BLaER1 treated with 17β-estradiol and CSF1 and Interleukin-3, amounts not matched to agents 10 nM and 100 nM (cell line): ENCODE measurements at regions not wholly inside any gene's neighbourhood (a gene's known extent, or its start where the extent isn't known, plus 50 kb on each side); places are given as distances from the start of the nearest gene placed in this dataset.
A peak's percentile ranks its signal among the peaks of the same experiment; 100 is the strongest.

Experiments used
- H3K27ac ChIP-seq, 11 experiments: shearing (Covaris generic); formaldehyde crosslinking; 2 replicates each; pipeline ENCODE4 v1.8.1; 2022
- H3K27me3 ChIP-seq, 11 experiments: shearing (Covaris generic); formaldehyde crosslinking; 2 replicates each; pipeline ENCODE4 v1.8.1; 2022
- H3K36me3 ChIP-seq, 11 experiments: shearing (Covaris generic); formaldehyde crosslinking; 2 replicates each; pipeline ENCODE4 v1.8.1; 2022
- H3K4me1 ChIP-seq, 10 experiments: shearing (Covaris generic); formaldehyde crosslinking; 2 replicates each; pipeline ENCODE4 v1.8.1; 2022
- H3K4me2 ChIP-seq, 11 experiments: shearing (Covaris generic); formaldehyde crosslinking; 2 replicates each; pipeline ENCODE4 v1.8.1; 2022
- H3K4me3 ChIP-seq, 10 experiments: shearing (Covaris generic); formaldehyde crosslinking; 2 replicates each; pipeline ENCODE4 v1.8.1; 2022
- H3K9ac ChIP-seq, 11 experiments: shearing (Covaris generic); formaldehyde crosslinking; 2 replicates each; pipeline ENCODE4 v1.8.1; 2022
- H3K9me3 ChIP-seq, 11 experiments: shearing (Covaris generic); formaldehyde crosslinking; replicated peaks in 1 of 11; 2 replicates each; pipeline ENCODE4 v1.8.1; 2022
- H4K20me1 ChIP-seq, 11 experiments: shearing (Covaris generic); formaldehyde crosslinking; 2 replicates each; pipeline ENCODE4 v1.8.1; 2022
- Cebpa-rat ChIP-seq, 11 experiments: shearing (Covaris generic); IDR thresholded peaks; 2 replicates each; pipeline ENCODE4 v1.8.1; 2022

DNA sequence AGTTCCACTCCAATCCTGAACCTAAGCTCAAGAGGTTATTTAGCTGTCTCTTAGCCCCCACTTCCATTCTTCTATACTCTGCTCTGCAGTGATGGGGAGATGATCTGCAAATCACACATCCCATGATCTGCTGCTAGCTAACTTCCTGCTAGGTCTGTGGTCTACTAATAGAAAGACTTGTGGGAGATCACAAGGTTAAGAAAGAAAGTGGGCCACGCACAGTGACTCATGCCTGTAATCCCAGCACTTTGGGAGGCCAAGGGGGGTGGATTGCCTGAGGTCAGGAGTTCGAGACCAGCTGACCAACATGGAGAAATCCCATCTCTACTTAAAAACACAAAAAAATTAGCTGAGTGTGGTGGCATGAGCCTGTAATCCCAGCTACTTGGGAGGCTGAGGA is 471.1 kb upstream of the NWD2 start:
- Histone ChIP-seq H3K27me3 (no peaks in the 10 kb centered on the region), H3K9me3 (0 out of 22 replicates have a peak, but pooled peaks cover 0 to 5% (median 0%) of the 10 kb centered on the region in 11 experiments), H3K27ac (no peak overlapping the region), H3K4me1 (peaks cover 0 to 10% (median 0%) of the 10 kb centered on the region in 10 experiments; a peak in 3 of 20 replicates), H3K9ac (no peak overlapping the region), H4K20me1 (no peaks in the 10 kb centered on the region), H3K4me3 (no peak overlapping the region), H3K4me2 (0 out of 22 replicates have a peak overlapping the region, but pooled peaks of 1 of the 11 experiments have one; percentile 24), H3K36me3 (no peaks in the 10 kb centered on the region)
- TF ChIP-seq Cebpa-rat (IDR thresholded peaks at IDR 0.05): no peak

DNA sequence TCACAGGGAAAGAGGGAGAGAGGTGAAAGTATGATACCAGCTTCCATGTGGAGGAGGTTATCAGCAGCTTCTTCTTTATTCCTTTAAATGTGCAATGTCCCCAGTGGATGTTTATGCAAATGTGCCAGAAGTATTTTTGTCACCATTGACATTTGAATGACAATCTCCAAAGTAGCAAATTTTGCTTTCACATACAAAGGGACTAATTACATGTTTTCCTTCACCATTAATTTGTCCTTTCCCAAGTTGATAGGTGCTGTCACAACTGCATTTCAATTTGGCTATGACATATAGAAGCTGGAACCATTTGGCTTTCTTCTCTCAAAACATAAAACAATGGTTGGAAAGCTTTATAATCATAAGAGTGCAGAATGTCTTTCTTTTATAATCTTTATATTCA is 469.0 kb upstream of the NWD2 start:
- no peaks in the 10 kb centered on the region for H3K27me3 ChIP-seq
- H4K20me1 ChIP-seq: no peaks in the 10 kb centered on the region
- H3K4me1 ChIP-seq: peaks cover 0 to 10% (median 0%) of the 10 kb centered on the region in 10 experiments; a peak in 3 of 20 replicates
- no peaks in the 10 kb centered on the region for H3K36me3 ChIP-seq
- TF ChIP-seq Cebpa-rat (IDR thresholded peaks at IDR 0.05): no peak
- no peak overlapping the region for H3K27ac ChIP-seq
- 0 out of 22 replicates have a peak, but pooled peaks cover 0 to 5% (median 0%) of the 10 kb centered on the region in 11 experiments for H3K9me3 ChIP-seq
- no peak overlapping the region for H3K4me3 ChIP-seq
- no peak overlapping the region for H3K4me2 ChIP-seq
- H3K9ac ChIP-seq: no peak overlapping the region

DNA sequence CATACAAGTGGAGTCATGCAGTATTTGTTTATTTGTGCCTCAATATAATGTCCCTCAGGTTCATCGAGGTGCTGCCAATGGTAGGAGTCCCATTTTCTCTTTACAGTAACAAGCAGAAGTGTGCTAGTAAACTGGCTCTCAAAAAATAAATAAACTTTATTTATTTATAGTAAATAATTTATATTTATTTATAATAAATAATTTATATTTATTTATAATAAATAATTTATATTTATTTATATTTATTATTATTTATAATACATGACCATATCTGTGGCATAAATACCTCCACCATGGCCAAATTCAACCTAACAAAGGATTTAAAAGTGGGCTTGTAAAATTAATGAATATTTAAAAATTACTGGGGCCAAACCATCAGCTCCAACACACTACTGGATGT is 464.9 kb upstream of the NWD2 start:
- no peaks in the 10 kb centered on the region for H3K27me3 ChIP-seq
- H3K9me3 ChIP-seq: no peaks in the 10 kb centered on the region
- H4K20me1 ChIP-seq: no peaks in the 10 kb centered on the region
- TF ChIP-seq Cebpa-rat (IDR thresholded peaks at IDR 0.05): no peak
- no peak overlapping the region for H3K9ac ChIP-seq
- no peaks in the 10 kb centered on the region for H3K4me1 ChIP-seq
- no peak overlapping the region for H3K4me3 ChIP-seq
- no peak overlapping the region for H3K4me2 ChIP-seq
- H3K36me3 ChIP-seq: no peaks in the 10 kb centered on the region
- no peak overlapping the region for H3K27ac ChIP-seq

DNA sequence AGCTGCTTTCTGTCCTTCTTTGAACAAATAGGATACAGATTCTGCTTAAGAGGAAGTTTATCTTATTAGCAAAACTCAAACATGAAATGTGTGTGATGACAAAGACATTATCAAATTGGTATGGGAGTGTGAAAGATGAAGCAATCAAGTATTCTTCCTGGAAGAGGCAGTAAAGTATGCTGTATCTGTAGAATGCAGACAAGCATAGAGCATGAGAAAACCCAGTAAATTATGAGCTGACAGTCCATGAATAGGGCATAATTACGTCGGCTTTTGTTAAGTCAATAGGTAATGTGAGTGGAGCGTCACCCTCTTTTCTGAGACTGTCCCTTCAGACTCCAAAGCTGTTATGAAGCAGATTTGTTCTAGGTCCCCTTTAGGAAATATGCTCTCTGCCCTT is 458.6 kb upstream of the NWD2 start:
- no peaks in the 10 kb centered on the region for H3K9me3 ChIP-seq
- no peaks in the 10 kb centered on the region for H3K4me1 ChIP-seq

DNA sequence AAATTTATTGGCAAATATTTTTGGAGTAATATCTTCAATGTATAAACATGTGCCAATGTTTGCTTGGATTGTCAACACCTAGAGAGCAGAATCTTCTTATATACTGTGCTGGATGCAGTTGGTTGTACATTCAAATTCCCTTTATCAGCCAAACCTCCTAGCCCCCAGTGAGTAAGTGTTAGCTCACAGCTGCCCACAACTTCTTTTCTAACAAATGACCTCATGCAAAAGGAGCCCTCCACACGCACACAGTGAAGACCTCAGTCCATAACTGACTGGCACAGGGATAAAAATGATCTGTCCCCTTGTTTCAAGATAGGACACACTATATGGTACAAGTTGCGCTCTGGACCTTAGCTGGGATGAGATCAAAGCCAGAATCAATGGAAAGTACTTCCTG is 458.0 kb upstream of the NWD2 start:
- no peaks in the 10 kb centered on the region for H3K36me3 ChIP-seq
- H3K9me3 ChIP-seq: no peaks in the 10 kb centered on the region
- H4K20me1 ChIP-seq: no peaks in the 10 kb centered on the region
- H3K27me3 ChIP-seq: no peaks in the 10 kb centered on the region
- no peak for TF ChIP-seq Cebpa-rat (IDR thresholded peaks at IDR 0.05)
- H3K27ac ChIP-seq: no peak overlapping the region
- no peak overlapping the region for H3K9ac ChIP-seq
- no peak overlapping the region for H3K4me2 ChIP-seq
- H3K4me1 ChIP-seq: no peaks in the 10 kb centered on the region
- no peak overlapping the region for H3K4me3 ChIP-seq

More for the DNA sequence above, 458.6 kb upstream of the NWD2 start:
- Histone ChIP-seq H3K27me3 (no peaks in the 10 kb centered on the region), H3K36me3 (no peaks in the 10 kb centered on the region), H4K20me1 (no peaks in the 10 kb centered on the region), H3K27ac (no peak overlapping the region), H3K9ac (no peak overlapping the region), H3K4me2 (no peak overlapping the region), H3K4me3 (no peak overlapping the region)
- TF ChIP-seq Cebpa-rat (IDR thresholded peaks at IDR 0.05): no peak

DNA sequence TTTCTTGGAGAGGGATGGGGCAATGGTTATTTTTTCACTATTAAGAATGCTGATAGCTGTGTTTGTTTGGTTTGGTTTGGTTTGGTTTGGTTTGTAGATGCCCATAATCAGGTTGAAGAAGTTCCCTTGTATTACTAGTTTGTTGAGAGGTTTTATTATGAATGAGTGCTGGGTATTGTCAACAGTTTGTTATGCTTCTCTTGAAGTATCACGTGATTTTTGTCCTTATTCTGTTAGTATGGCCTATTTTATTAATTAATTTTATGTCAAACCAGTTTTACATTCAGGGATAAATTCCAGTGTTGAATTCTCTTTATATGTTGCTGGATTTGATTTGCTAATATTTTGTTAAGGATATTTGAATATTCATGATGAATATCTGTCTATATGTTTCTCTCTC is 449.8 kb upstream of the NWD2 start:
- Histone ChIP-seq H3K4me1 (no peaks in the 10 kb centered on the region), H3K9me3 (peaks cover 0 to 20% (median 11%) of the 10 kb centered on the region in 11 experiments; a peak in 11 of 22 replicates), H3K4me2 (no peak overlapping the region), H3K9ac (no peak overlapping the region), H3K36me3 (no peaks in the 10 kb centered on the region), H3K4me3 (no peak overlapping the region), H3K27ac (no peak overlapping the region), H3K27me3 (no peaks in the 10 kb centered on the region), H4K20me1 (no peaks in the 10 kb centered on the region)
- TF ChIP-seq Cebpa-rat (IDR thresholded peaks at IDR 0.05): no peak

DNA sequence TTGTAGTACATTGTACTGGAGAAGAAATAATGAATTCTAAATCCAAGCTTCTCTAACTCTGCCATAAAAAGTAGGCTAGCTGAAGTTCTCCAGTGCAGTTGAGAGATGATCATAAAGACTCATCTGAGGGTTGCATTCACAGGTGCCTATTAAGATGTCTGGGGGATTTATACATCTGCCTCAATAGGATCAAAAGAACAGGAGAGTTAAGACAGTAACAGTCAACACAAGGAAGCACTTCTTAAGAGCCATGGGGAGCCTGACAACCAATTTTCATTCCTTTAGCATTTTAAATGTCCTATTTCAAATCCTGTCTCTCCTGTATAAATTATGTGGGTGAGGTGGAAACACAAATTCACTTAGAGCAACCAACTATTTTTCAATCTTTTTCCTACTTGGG is 432.4 kb upstream of the NWD2 start:
- no peak overlapping the region for H3K4me3 ChIP-seq
- H3K27ac ChIP-seq: no peak overlapping the region
- H3K9me3 ChIP-seq: no peaks in the 10 kb centered on the region
- H4K20me1 ChIP-seq: no peaks in the 10 kb centered on the region
- no peaks in the 10 kb centered on the region for H3K4me1 ChIP-seq
- H3K27me3 ChIP-seq: no peaks in the 10 kb centered on the region
- H3K36me3 ChIP-seq: no peaks in the 10 kb centered on the region
- H3K4me2 ChIP-seq: no peak overlapping the region
- TF ChIP-seq Cebpa-rat (IDR thresholded peaks at IDR 0.05): no peak
- H3K9ac ChIP-seq: no peak overlapping the region

DNA sequence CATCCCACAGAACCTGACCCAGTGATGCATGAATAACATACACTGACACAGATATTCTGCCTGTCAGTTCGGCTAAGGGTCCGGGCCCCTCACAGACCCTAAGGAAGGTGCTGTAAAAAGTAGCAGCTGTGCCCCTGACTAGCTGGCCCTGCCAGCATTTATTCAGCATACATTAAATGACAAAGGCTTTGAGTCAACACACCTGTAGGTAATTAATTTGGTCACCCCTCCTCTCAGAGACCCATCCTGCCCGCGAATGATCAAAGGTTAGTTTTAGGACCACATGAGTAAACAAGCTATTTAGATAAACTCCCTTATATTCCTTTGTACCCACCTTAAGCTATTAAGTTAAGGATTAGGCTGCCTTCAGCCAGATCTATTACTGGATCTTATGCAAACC is 429.0 kb upstream of the NWD2 start:
- H3K4me3 ChIP-seq: no peak overlapping the region
- no peaks in the 10 kb centered on the region for H3K4me1 ChIP-seq
- H4K20me1 ChIP-seq: no peaks in the 10 kb centered on the region
- no peaks in the 10 kb centered on the region for H3K27me3 ChIP-seq
- H3K36me3 ChIP-seq: no peaks in the 10 kb centered on the region
- H3K9ac ChIP-seq: no peak overlapping the region
- H3K9me3 ChIP-seq: no peaks in the 10 kb centered on the region
- TF ChIP-seq Cebpa-rat (IDR thresholded peaks at IDR 0.05): no peak
- H3K27ac ChIP-seq: no peak overlapping the region
- H3K4me2 ChIP-seq: no peak overlapping the region

DNA sequence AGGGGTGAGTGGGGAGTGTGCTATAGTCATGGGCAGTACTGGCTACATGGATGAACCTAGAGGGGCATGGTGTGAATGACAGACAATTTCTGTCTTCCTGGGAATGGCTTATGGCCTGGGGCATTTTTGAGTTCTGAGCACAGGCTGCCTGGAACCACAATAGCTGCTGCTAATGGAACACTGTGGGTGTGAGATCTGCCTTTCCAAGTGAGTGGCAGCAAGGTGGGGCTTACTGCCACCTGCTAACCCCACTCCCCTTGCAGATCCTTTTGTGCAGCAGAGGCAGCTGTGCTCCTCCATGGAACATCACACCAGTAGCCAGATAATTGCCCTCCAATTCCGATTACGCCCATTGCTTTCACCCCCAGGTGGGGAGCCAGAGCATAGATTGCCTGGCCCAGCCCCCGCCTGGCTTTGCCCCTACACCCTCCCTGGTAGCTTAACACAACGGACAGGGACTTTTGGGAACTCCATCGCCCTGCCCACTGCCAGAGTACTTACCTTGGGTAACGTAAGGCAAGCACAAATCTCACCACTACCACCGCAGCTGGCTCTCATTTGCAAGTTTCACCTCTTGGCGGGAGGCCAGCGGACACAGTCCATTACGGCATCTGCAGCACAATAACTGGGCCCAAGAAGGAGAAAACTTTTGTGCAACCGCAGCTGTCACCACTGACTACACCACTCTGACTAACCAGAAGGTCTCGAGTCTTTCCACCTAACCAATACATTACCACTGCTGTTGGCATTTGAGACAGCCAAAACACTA is 421.2 kb upstream of the NWD2 start:
- Histone ChIP-seq H3K9ac (no peak overlapping the region), H3K36me3 (no peaks in the 10 kb centered on the region), H3K27me3 (no peaks in the 10 kb centered on the region), H4K20me1 (no peaks in the 10 kb centered on the region), H3K27ac (no peak overlapping the region), H3K9me3 (peaks cover 0 to 24% (median 3%) of the 10 kb centered on the region in 11 experiments; a peak in 9 of 22 replicates), H3K4me2 (no peak overlapping the region), H3K4me3 (no peak overlapping the region), H3K4me1 (no peaks in the 10 kb centered on the region)
- TF ChIP-seq Cebpa-rat (IDR thresholded peaks at IDR 0.05): no peak

DNA sequence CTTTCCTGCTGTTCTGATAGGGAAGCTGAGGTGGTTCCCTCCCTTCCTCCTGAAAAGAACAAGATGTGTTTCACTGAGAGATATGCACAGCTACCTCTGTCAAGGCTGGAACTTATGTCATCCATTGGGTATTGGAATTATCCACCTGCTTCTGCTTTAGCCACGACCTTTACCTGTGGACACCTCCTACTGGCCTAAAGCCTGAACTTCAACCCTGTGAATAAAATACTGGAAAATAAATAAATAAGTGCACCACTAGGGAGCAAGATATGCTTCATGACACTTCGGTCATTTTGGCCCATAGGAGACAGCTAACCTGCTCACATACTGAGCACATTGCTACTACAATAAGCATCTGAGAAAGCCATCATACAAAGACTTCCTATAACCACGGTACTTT is 419.9 kb upstream of the NWD2 start:
- Histone ChIP-seq H3K4me3 (no peak overlapping the region), H3K9ac (no peak overlapping the region), H3K4me2 (no peak overlapping the region), H3K27ac (no peak overlapping the region), H3K4me1 (no peaks in the 10 kb centered on the region), H3K9me3 (peaks cover 0 to 25% (median 4%) of the 10 kb centered on the region in 11 experiments; a peak in 9 of 22 replicates), H3K27me3 (no peaks in the 10 kb centered on the region), H4K20me1 (no peaks in the 10 kb centered on the region), H3K36me3 (no peaks in the 10 kb centered on the region)
- TF ChIP-seq Cebpa-rat (IDR thresholded peaks at IDR 0.05): no peak
